GM12891 (cell line): ENCODE measurements at regions not wholly inside any gene's neighbourhood (a gene's known extent, or its start where the extent isn't known, plus 50 kb on each side); places are given as distances from the start of the nearest gene placed in this dataset.

Experiments
- DNase-seq: peaks from one replicate; pipeline ENCODE4 v3.0.0; 2011; ENCODE audit warnings: low spot score; ENCODE audit not compliant: insufficient read length
- FAIRE-seq: peaks from 2 replicates; lab custom pipeline; 2011; peaks lifted over from hg19 to GRCh38; lab: Jason Lieb, UNC
- PAX5 ChIP-seq: IDR thresholded peaks from 2 replicates; pipeline ENCODE4 v1.6.1; 2011; ENCODE audit warnings: low read length, moderate library complexity, mild to moderate bottlenecking; ENCODE audit not compliant: insufficient read depth, severe bottlenecking
- POLR2A ChIP-seq: IDR thresholded peaks from 2 replicates; pipeline ENCODE4 v1.6.1; 2011; ENCODE audit warnings: low read depth, low read length, control low read depth
- POLR2AphosphoS5 ChIP-seq: IDR thresholded peaks from 2 replicates; pipeline ENCODE4 v1.6.1; 2011; ENCODE audit warnings: low read depth, low read length, control low read depth
- POU2F2 ChIP-seq: IDR thresholded peaks from 2 replicates; pipeline ENCODE4 v1.6.1; 2011; ENCODE audit warnings: low read depth, mild to moderate bottlenecking, control low read depth, low read length, moderate library complexity
- SPI1 ChIP-seq: IDR thresholded peaks from 2 replicates; pipeline ENCODE4 v1.6.1; 2011; ENCODE audit warnings: low read depth, low read length, control low read depth
- TAF1 ChIP-seq: IDR thresholded peaks from 2 replicates; pipeline ENCODE4 v1.6.1; 2011; ENCODE audit warnings: low read depth, low read length, control low read depth

GRCh38 chr4:165662341-165662740, 210.7 kb upstream of the TLL1 start:
- no peak for DNase-seq
- FAIRE-seq: no peak
- TF ChIP-seq PAX5: no peak
- TF ChIP-seq POLR2AphosphoS5: no peak
- no peak for TF ChIP-seq TAF1
- no peak for TF ChIP-seq SPI1
- TF ChIP-seq POU2F2: no peak
- TF ChIP-seq POLR2A: no peak

GRCh38 chr4:165663411-165663810, 209.6 kb upstream of the TLL1 start:
- DNase-seq (no peak), FAIRE-seq (no peak)
- TF ChIP-seq POU2F2 (no peak), SPI1 (no peak), TAF1 (no peak), POLR2A (no peak), PAX5 (no peak), POLR2AphosphoS5 (no peak)

GRCh38 chr4:165666836-165667235, 206.2 kb upstream of the TLL1 start:
- FAIRE-seq: no peak
- no peak for TF ChIP-seq POLR2AphosphoS5
- TF ChIP-seq POU2F2: no peak
- no peak for TF ChIP-seq POLR2A
- no peak for TF ChIP-seq PAX5
- no peak for TF ChIP-seq TAF1
- TF ChIP-seq SPI1: no peak
- DNase-seq: no peak

GRCh38 chr4:165667969-165668368, 205.1 kb upstream of the TLL1 start:
- FAIRE-seq (no peak), DNase-seq (no peak)
- no peak for TF ChIP-seq SPI1
- TF ChIP-seq PAX5: no peak
- TF ChIP-seq POLR2AphosphoS5: no peak
- no peak for TF ChIP-seq POLR2A
- TF ChIP-seq POU2F2: no peak
- TF ChIP-seq TAF1: no peak

- no peak for DNase-seq
- TF ChIP-seq POLR2AphosphoS5 (no peak), PAX5 (no peak), TAF1 (no peak), POU2F2 (no peak), POLR2A (no peak)
- FAIRE-seq: no peak
Observed at GRCh38 chr4:165668694-165669093, 204.3 kb upstream of the TLL1 start.

GRCh38 chr4:165677081-165677480, 196.0 kb upstream of the TLL1 start:
- no peak for FAIRE-seq
- no peak for DNase-seq
- no peak for TF ChIP-seq SPI1
- TF ChIP-seq POU2F2: no peak
- TF ChIP-seq TAF1: no peak
- TF ChIP-seq PAX5: no peak
- TF ChIP-seq POLR2A: no peak
- no peak for TF ChIP-seq POLR2AphosphoS5

- FAIRE-seq: no peak
- DNase-seq: no peak
- TF ChIP-seq SPI1 (no peak), PAX5 (no peak), POU2F2 (no peak), TAF1 (no peak), POLR2A (no peak), POLR2AphosphoS5 (no peak)
Observed at GRCh38 chr4:165678236-165678935, 194.7 kb upstream of the TLL1 start.

- no peak for DNase-seq
- no peak for FAIRE-seq
- no peak for TF ChIP-seq PAX5
Observed at GRCh38 chr4:165678936-165679325, 194.1 kb upstream of the TLL1 start.

- no peak for TF ChIP-seq TAF1
- no peak for TF ChIP-seq SPI1
- TF ChIP-seq PAX5: no peak
- no peak for TF ChIP-seq POU2F2
- TF ChIP-seq POLR2AphosphoS5: no peak
- no peak for TF ChIP-seq POLR2A
- FAIRE-seq: no peak
- DNase-seq: no peak
Observed at GRCh38 chr4:165680821-165681220, 192.2 kb upstream of the TLL1 start.

- TF ChIP-seq SPI1: no peak
- TF ChIP-seq PAX5: no peak
- no peak for TF ChIP-seq POLR2A
- TF ChIP-seq POLR2AphosphoS5: no peak
- TF ChIP-seq TAF1: no peak
- DNase-seq (no peak), FAIRE-seq (no peak)
Observed at GRCh38 chr4:165682611-165683010, 190.4 kb upstream of the TLL1 start.

- FAIRE-seq: no peak
- DNase-seq: no peak
- no peak for TF ChIP-seq POLR2AphosphoS5
- TF ChIP-seq PAX5: no peak
- no peak for TF ChIP-seq TAF1
- TF ChIP-seq POU2F2: no peak
- no peak for TF ChIP-seq SPI1
- TF ChIP-seq POLR2A: no peak
Observed at GRCh38 chr4:165684177-165684805, 188.7 kb upstream of the TLL1 start.
